Upper lobe of left lung (tissue), 4 donors: ENCODE measurements at regions not wholly inside any gene's neighbourhood (a gene's known extent, or its start where the extent isn't known, plus 50 kb on each side); places are given as distances from the start of the nearest gene placed in this dataset.

Source experiments
- EP300 ChIP-seq, 4 donors: sonication (generic); formaldehyde crosslinking; IDR thresholded peaks; one replicate each; pipeline ENCODE4 v1.5.1; 2017; ENCODE audit warnings: antibody characterized with exemption in 4 of 4, control low read depth in 2 of 4
- POLR2A ChIP-seq, 4 donors: fragments of 450-650 bp; IDR thresholded peaks; one replicate each; pipeline ENCODE4 v1.5.1; 2016 to 2017; ENCODE audit warnings: antibody characterized with exemption in 4 of 4, mild to moderate bottlenecking in 2 of 4
- POLR2AphosphoS5 ChIP-seq, 2 donors: sonication (generic); formaldehyde crosslinking; IDR thresholded peaks; one replicate each; pipeline ENCODE4 v1.5.1; 2017; ENCODE audit warnings: antibody characterized with exemption in 2 of 2
- TF ChIP-seq, protein P1 (sequence below), 6 experiments: fragments of 450-650 bp in 4 of 6; fragments of 200-600 bp in 2 of 6; sonication (generic) in 2 of 6; IDR thresholded peaks; one replicate each; pipeline ENCODE4 v1.5.1; 2016 to 2019; ENCODE audit warnings: antibody characterized with exemption in 6 of 6

DNA sequence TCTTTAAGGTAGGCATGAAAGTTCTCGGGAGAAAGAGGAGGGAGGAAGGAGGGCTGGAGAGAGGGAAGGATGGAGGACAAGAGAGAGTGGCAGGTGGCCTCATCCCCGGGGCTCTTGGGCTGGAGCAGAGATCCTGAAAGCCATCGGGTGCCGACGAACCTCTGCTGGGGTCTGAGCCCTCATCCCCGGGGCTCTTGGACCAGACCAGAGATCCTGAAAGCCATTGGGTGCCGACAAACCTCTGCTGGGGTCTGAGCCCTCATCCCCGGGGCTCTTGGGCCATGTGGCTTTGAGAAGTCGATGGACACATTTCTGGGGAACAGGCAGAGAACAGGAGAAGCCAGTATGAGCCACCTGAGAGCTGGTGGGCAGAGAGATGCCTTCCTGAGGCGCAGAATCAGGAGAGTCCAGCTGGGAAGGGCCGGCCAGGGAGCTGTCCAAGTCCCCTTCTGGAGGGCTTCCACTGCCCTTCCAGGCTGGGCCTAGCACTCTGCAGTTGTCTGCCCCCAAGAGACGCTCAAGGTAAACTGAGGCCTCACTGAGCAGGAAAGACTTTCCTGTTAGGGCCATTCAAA lies 1398.1 kb downstream of the BRD1 start:
- TF ChIP-seq, protein P1, sequence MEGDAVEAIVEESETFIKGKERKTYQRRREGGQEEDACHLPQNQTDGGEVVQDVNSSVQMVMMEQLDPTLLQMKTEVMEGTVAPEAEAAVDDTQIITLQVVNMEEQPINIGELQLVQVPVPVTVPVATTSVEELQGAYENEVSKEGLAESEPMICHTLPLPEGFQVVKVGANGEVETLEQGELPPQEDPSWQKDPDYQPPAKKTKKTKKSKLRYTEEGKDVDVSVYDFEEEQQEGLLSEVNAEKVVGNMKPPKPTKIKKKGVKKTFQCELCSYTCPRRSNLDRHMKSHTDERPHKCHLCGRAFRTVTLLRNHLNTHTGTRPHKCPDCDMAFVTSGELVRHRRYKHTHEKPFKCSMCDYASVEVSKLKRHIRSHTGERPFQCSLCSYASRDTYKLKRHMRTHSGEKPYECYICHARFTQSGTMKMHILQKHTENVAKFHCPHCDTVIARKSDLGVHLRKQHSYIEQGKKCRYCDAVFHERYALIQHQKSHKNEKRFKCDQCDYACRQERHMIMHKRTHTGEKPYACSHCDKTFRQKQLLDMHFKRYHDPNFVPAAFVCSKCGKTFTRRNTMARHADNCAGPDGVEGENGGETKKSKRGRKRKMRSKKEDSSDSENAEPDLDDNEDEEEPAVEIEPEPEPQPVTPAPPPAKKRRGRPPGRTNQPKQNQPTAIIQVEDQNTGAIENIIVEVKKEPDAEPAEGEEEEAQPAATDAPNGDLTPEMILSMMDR (IDR thresholded peaks at IDR 0.05) = no peak
- TF ChIP-seq POLR2AphosphoS5 (IDR thresholded peaks at IDR 0.05) (no peak), EP300 (IDR thresholded peaks at IDR 0.05) (no peak), POLR2A (IDR thresholded peaks at IDR 0.05) (no peak)
